ENCODE measurements at regions not wholly inside any gene's neighbourhood (a gene's known extent, or its start where the extent isn't known, plus 50 kb on each side); places are given as distances from the start of the nearest gene placed in this dataset.

GRCh38 chr18:64295839-64296238 is 147.0 kb upstream of the LINC00305 start:
- ChIA-PET POLR2A (no interaction called here), CTCF (no interaction called here)
- Mint-ChIP-seq H3K36me3 (no peaks in the 10 kb centered on the region), H3K4me3 (no peak overlapping the region), H3K27me3 (ENCODE audit: low read depth) (no peaks in the 10 kb centered on the region), H3K9me3 (peaks cover 4% of the 10 kb centered on the region; the same call in 1 of the 2 replicates), H3K27ac (no peak overlapping the region), H3K4me1 (peaks cover 25% of the 10 kb centered on the region)
- TF ChIP-seq TEAD1 (CRISPR knock-in tag; IDR thresholded peaks at IDR 0.05) (no peak), FOXP4 (CRISPR knock-in tag; IDR thresholded peaks at IDR 0.05) (no peak), NR1H2 (CRISPR knock-in tag; IDR thresholded peaks at IDR 0.05) (no peak)
- no peak for DNase-seq (ENCODE audit: low spot score)
- ATAC-seq, result no peak

- ChIA-PET POLR2A (no interaction called here), CTCF (no interaction called here)
- Mint-ChIP-seq H3K36me3 (no peaks in the 10 kb centered on the region), H3K9me3 (peaks cover 4% of the 10 kb centered on the region; the same call in 1 of the 2 replicates), H3K27me3 (ENCODE audit: low read depth) (no peaks in the 10 kb centered on the region), H3K4me1 (peaks cover 19% of the 10 kb centered on the region), H3K27ac (no peak overlapping the region), H3K4me3 (no peak overlapping the region)
- no peak for DNase-seq (ENCODE audit: low spot score)
- ATAC-seq, result no peak
- TF ChIP-seq OVOL2 (CRISPR knock-in tag; IDR thresholded peaks at IDR 0.05; ENCODE audit: borderline replicate concordance) (no peak), TP53 (CRISPR knock-in tag; IDR thresholded peaks at IDR 0.05) (no peak), ATF1 (CRISPR knock-in tag; IDR thresholded peaks at IDR 0.05) (no peak), CREB1 (CRISPR knock-in tag; IDR thresholded peaks at IDR 0.05) (no peak)
Observed at GRCh38 chr18:64294967-64295366, 146.1 kb upstream of the LINC00305 start.

- H3K9me3 Mint-ChIP-seq, result peaks cover 24% of the 10 kb centered on the region
- DNase-seq (ENCODE audit: low spot score) (no peak), ATAC-seq (no peak)
- no peak overlapping the region for H3K27ac Mint-ChIP-seq
- H3K4me1 Mint-ChIP-seq, result 0 out of 2 replicates have a peak, but pooled peaks cover 2% of the 10 kb centered on the region
- H3K4me3 Mint-ChIP-seq, result no peak overlapping the region
- H3K27me3 Mint-ChIP-seq (ENCODE audit: low read depth), result no peaks in the 10 kb centered on the region; the same call in 1 of the 2 replicates
- ChIA-PET CTCF (no interaction called here), POLR2A (no interaction called here)
- peaks cover 17% of the 10 kb centered on the region for H3K36me3 Mint-ChIP-seq
- TF ChIP-seq E2F4 (CRISPR knock-in tag; IDR thresholded peaks at IDR 0.05; ENCODE audit: borderline replicate concordance, low read depth) (no peak), NFATC4 (CRISPR knock-in tag; IDR thresholded peaks at IDR 0.05) (no peak), IRF1 (CRISPR knock-in tag; IDR thresholded peaks at IDR 0.05) (no peak), ERG (CRISPR knock-in tag; IDR thresholded peaks at IDR 0.05) (no peak), PREB (CRISPR knock-in tag; IDR thresholded peaks at IDR 0.05; ENCODE audit: borderline replicate concordance) (no peak), CREM (CRISPR knock-in tag; IDR thresholded peaks at IDR 0.05) (no peak), FOXP1 (CRISPR knock-in tag; IDR thresholded peaks at IDR 0.05; ENCODE audit: borderline replicate concordance) (no peak), NFE2L1 (CRISPR knock-in tag; IDR thresholded peaks at IDR 0.05) (no peak), ESRRA (CRISPR knock-in tag; IDR thresholded peaks at IDR 0.05; ENCODE audit: borderline replicate concordance) (no peak), ZNF396 (CRISPR knock-in tag; IDR thresholded peaks at IDR 0.05; ENCODE audit: borderline replicate concordance) (no peak), ZNF512 (CRISPR knock-in tag; IDR thresholded peaks at IDR 0.05; ENCODE audit: borderline replicate concordance) (no peak), ZNF281 (CRISPR knock-in tag; IDR thresholded peaks at IDR 0.05) (no peak), HMGA2 (CRISPR knock-in tag; IDR thresholded peaks at IDR 0.05) (no peak)
Observed at GRCh38 chr18:64288432-64288831, 139.5 kb upstream of the LINC00305 start.
